ENCODE measurements at regions not wholly inside any gene's neighbourhood (a gene's known extent, or its start where the extent isn't known, plus 50 kb on each side); places are given as distances from the start of the nearest gene placed in this dataset.
A peak's percentile ranks its signal among the peaks of the same experiment; 100 is the strongest.
"Not testable (repeated sequence)": the region's sequence is repeated elsewhere in the genome, so short reads cannot be mapped to it uniquely, and the experiment has no call there.

DNA sequence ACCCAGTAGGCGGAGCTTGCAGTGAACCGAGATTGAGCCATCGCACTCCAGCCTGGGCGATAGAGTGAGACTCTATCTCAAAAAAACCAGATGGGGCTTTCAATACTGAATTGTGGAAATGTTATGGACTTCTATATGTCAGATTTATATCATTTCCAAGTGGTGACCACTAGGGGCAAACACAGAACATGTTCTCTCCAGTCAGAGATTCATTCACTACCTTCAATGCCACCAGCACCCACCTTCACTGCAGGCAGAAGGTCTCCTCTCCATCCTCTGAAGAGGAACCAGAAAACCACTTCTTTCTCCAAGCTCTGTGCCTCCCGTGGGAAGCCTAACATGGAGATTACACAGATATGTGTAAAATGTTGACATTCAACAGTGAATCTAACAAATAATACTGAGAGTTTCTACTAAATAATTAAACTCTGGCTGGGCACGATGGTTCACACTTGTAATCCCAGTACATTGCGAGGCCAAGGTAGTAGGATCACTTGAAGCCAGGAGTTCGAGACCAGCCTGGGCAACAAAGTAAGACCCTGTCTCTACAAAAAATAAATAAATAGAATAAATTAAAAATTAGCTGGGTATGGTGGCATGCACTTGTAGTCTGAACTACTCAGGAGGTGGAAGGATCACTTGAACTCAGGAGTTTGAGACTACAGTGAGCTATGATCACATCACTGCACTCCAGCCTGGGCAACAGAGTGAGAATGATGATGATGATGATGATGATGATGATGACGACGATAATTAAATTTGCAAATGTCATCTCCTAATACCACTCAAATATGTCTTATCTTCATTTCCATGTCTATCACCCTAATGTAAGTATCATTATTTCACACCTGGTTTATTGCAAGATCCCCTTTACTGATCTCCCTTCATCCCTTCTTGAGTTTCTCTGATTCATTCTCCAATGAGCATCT lies 151.1 kb downstream of the ZNF281 start:
- DNase-seq: peak in 1 of 2 donors; percentile 40
- H3K9me3 ChIP-seq: no peaks in the 10 kb centered on the region
- 77 to 85% (median 82%) methylated on average over 10 of the region's 10 CpGs for WGBS, 5 donors
- no peaks in the 10 kb centered on the region for H3K27me3 ChIP-seq
- no peaks in the 10 kb centered on the region for H3K4me1 ChIP-seq
- intact Hi-C loops (cut with DNase I; ENCODE audit: low total_unique reads): no loop called here
- no peaks in the 10 kb centered on the region for H3K36me3 ChIP-seq
- no peak overlapping the region for H3K27ac ChIP-seq
- TF ChIP-seq CTCF (IDR thresholded peaks at IDR 0.05): peak in 3 of 7 experiments; percentile 16 to 41 (median 32)
- TF ChIP-seq POLR2A (IDR thresholded peaks at IDR 0.05): no peak
- H3K4me3 ChIP-seq: no peak overlapping the region

- no peak for DNase-seq
- Histone ChIP-seq H3K27ac (no peak overlapping the region), H3K4me3 (no peak overlapping the region), H3K27me3 (no peaks in the 10 kb centered on the region), H3K4me1 (no peaks in the 10 kb centered on the region), H3K9me3 (no peaks in the 10 kb centered on the region), H3K36me3 (no peaks in the 10 kb centered on the region)
- TF ChIP-seq EP300 (IDR thresholded peaks at IDR 0.05): no peak
- 79 to 90% (median 85%) methylated on average over 10 of the region's 10 CpGs for WGBS, 5 donors
- intact Hi-C loops (cut with DNase I; ENCODE audit: low total_unique reads): no loop called here
These were observed 152.6 kb downstream of the ZNF281 start for GRCh38 chr1:200257235-200257634.

- H3K9me3 ChIP-seq; H3K4me1 ChIP-seq; H3K27me3 ChIP-seq; DNase-seq; H3K36me3 ChIP-seq; intact Hi-C loops (cut with DNase I; ENCODE audit: low total_unique reads); H3K27ac ChIP-seq; H3K4me3 ChIP-seq: not testable (repeated sequence)
- WGBS, 5 donors: 89 to 94% (median 91%) methylated on average over 9 of the region's 9 CpGs
These were observed 155.2 kb downstream of the ZNF281 start for GRCh38 chr1:200254602-200255001.

GRCh38 chr1:200253774-200254495 lies 155.9 kb downstream of the ZNF281 start:
- Histone ChIP-seq H3K9me3 (no peaks in the 10 kb centered on the region), H3K4me1 (peaks cover 0 to 5% (median 0%) of the 10 kb centered on the region in 4 donors), H3K4me3 (no peak overlapping the region), H3K36me3 (no peaks in the 10 kb centered on the region), H3K27ac (no peak overlapping the region), H3K27me3 (no peaks in the 10 kb centered on the region)
- TF ChIP-seq POLR2AphosphoS5 (IDR thresholded peaks at IDR 0.05): no peak
- TF ChIP-seq EP300 (IDR thresholded peaks at IDR 0.05): no peak
- TF ChIP-seq CTCF (IDR thresholded peaks at IDR 0.05): no peak
- no peak for TF ChIP-seq POLR2A (IDR thresholded peaks at IDR 0.05)
- intact Hi-C loops (cut with DNase I; ENCODE audit: low total_unique reads): no loop called here
- 78 to 85% (median 84%) methylated on average over 7 of the region's 7 CpGs for WGBS, 5 donors
- DNase-seq: no peak

- H3K27me3 ChIP-seq: no peaks in the 10 kb centered on the region
- 81 to 96% (median 94%) methylated on average over 5 of the region's 5 CpGs for WGBS, 5 donors
- H3K27ac ChIP-seq: no peak overlapping the region
- no peak for DNase-seq
- no peak overlapping the region for H3K4me3 ChIP-seq
- intact Hi-C loops (cut with DNase I; ENCODE audit: low total_unique reads): no loop called here
- H3K9me3 ChIP-seq: no peaks in the 10 kb centered on the region
- no peak for TF ChIP-seq CTCF (IDR thresholded peaks at IDR 0.05)
- TF ChIP-seq EP300 (IDR thresholded peaks at IDR 0.05): no peak
- no peak for TF ChIP-seq POLR2A (IDR thresholded peaks at IDR 0.05)
- no peak for TF ChIP-seq POLR2AphosphoS5 (IDR thresholded peaks at IDR 0.05)
- H3K4me1 ChIP-seq: peaks cover 0 to 5% (median 0%) of the 10 kb centered on the region in 4 donors
- H3K36me3 ChIP-seq: no peaks in the 10 kb centered on the region
These were observed 157.3 kb downstream of the ZNF281 start for GRCh38 chr1:200252531-200252930.
